HCT116 (cell line): ENCODE measurements at regions not wholly inside any gene's neighbourhood (a gene's known extent, or its start where the extent isn't known, plus 50 kb on each side); places are given as distances from the start of the nearest gene placed in this dataset.

ENCODE experiments used
- ATAC-seq: fragments of 200-7000 bp; cut with Tn5 transposase; 2 replicates; pipeline ENCODE4 v1.9.1; 2020; ENCODE audit warnings: mild to moderate bottlenecking, moderate library complexity
- BruUV-seq: library from RNA; stranded (reverse); fragments of 400-500 nt; replicated peaks from 2 replicates; lab custom pipeline; 2021; lab: Mats Ljungman, UMichigan
- CTCF ChIA-PET: fragments of 300-600 bp; sonication (Branson Sonifier 250); formaldehyde crosslinking; loops from one replicate; lab custom pipeline; 2021; ENCODE audit warnings: antibody characterized with exemption; lab: Charles Lee
- POLR2A ChIA-PET: fragments of 300-600, 350-600 bp; sonication (Branson Sonifier 250); formaldehyde crosslinking; loops from one replicate; lab custom pipeline; 2021; ENCODE audit warnings: antibody characterized with exemption; lab: Charles Lee
- RAD21 ChIA-PET, 2 experiments: fragments of 300-600 bp; sonication (Branson Sonifier 250); formaldehyde crosslinking; loops; one replicate each; lab custom pipeline; 2023; ENCODE audit warnings: low total read pairs in 2 of 2; ENCODE audit not compliant: uncharacterized antibody in 2 of 2, unreplicated experiment in 2 of 2, low non-redundant PET in 1 of 2; lab: Charles Lee
- DNase-seq: peaks from one replicate; pipeline ENCODE4 v3.0.0-alpha.2; 2010; ENCODE audit warnings: low read depth, low spot score
- H2AFZ ChIP-seq: fragments of 200-600 bp; shearing (Covaris generic), sonication (generic); 2 replicates; pipeline ENCODE4 v1.6.1; 2017; ENCODE audit warnings: low read depth, mixed run types, mixed read lengths, antibody characterized with exemption, low read length; ENCODE audit not compliant: poor library complexity, severe bottlenecking
- H3K27ac ChIP-seq: 2 replicates; pipeline ENCODE4 v1.5.1; 2012; ENCODE audit warnings: low read depth, low read length
- H3K27me3 ChIP-seq: fragments of 200-600 bp; sonication (generic); 2 replicates; pipeline ENCODE4 v1.6.1; 2016; ENCODE audit warnings: mixed run types, low read length, mixed read lengths; ENCODE audit not compliant: insufficient read depth
- H3K36me3 ChIP-seq, 2 experiments: fragments of 200-500 bp in 1 of 2; fragments of 200-600 bp in 1 of 2; sonication (Bioruptor generic) in 1 of 2; sonication (generic) in 1 of 2; 2 replicates each; pipeline versions ENCODE4 v1.5.1 to v1.6.1; 2014 to 2016; ENCODE audit warnings: low read length in 2 of 2, inconsistent platforms in 1 of 2, mixed read lengths in 1 of 2, mixed run types in 1 of 2; ENCODE audit not compliant: insufficient read depth in 2 of 2, control insufficient read depth in 1 of 2
- H3K4me1 ChIP-seq, 2 experiments: fragments of 200-600 bp in 1 of 2; sonication (generic) in 1 of 2; 2 replicates each; pipeline versions ENCODE4 v1.5.1 to v1.6.1; 2012 to 2017; ENCODE audit warnings: low read length in 2 of 2, inconsistent platforms in 1 of 2, mild to moderate bottlenecking in 1 of 2, mixed read lengths in 1 of 2, mixed run types in 1 of 2, moderate library complexity in 1 of 2; ENCODE audit not compliant: insufficient read depth in 2 of 2, control insufficient read depth in 1 of 2
- H3K4me2 ChIP-seq: fragments of 200-600 bp; sonication (generic); 2 replicates; pipeline ENCODE4 v1.6.1; 2017; ENCODE audit warnings: mixed run types, low read length, mixed read lengths
- H3K4me3 ChIP-seq, 2 experiments: fragments of 200-600 bp in 1 of 2; sonication (generic) in 1 of 2; replicated peaks in 1 of 2; 2 replicates each; pipeline ENCODE4 v1.5.1; 2011 to 2016; ENCODE audit warnings: low read length in 2 of 2, control low read depth in 1 of 2, low read depth in 1 of 2, mild to moderate bottlenecking in 1 of 2, mixed read lengths in 1 of 2, mixed run types in 1 of 2
- H3K79me2 ChIP-seq: fragments of 200-600 bp; sonication (generic); 2 replicates; pipeline ENCODE4 v1.6.1; 2017; ENCODE audit warnings: mild to moderate bottlenecking, mixed run types, low read length, moderate library complexity, mixed read lengths; ENCODE audit not compliant: insufficient read depth
- H3K9ac ChIP-seq: fragments of 200-600 bp; sonication (generic); 2 replicates; pipeline ENCODE4 v1.6.1; 2016; ENCODE audit warnings: low read length, mixed read lengths
- H3K9me2 ChIP-seq: fragments of 200-600 bp; sonication (generic), shearing (Covaris generic); 2 replicates; pipeline ENCODE4 v1.6.1; 2017; ENCODE audit warnings: mixed run types, mild to moderate bottlenecking, moderate library complexity; ENCODE audit not compliant: insufficient read depth
- H3K9me3 ChIP-seq, 2 experiments: fragments of 200-500 bp in 1 of 2; fragments of 200-600 bp in 1 of 2; sonication (Bioruptor generic) in 1 of 2; sonication (generic) in 1 of 2; 2 replicates each; pipeline ENCODE4 v1.6.1; 2014 to 2017; ENCODE audit warnings: low read length in 2 of 2, mixed read lengths in 2 of 2, inconsistent platforms in 1 of 2, low read depth in 1 of 2, mild to moderate bottlenecking in 1 of 2, mixed run types in 1 of 2, moderate library complexity in 1 of 2; ENCODE audit not compliant: control insufficient read depth in 1 of 2, insufficient read depth in 1 of 2
- H4K20me1 ChIP-seq: fragments of 200-600 bp; sonication (generic), shearing (Covaris generic); 2 replicates; pipeline ENCODE4 v1.6.1; 2017; ENCODE audit warnings: mixed run types, mild to moderate bottlenecking, moderate library complexity; ENCODE audit not compliant: insufficient read depth
- CBX3 ChIP-seq: IDR thresholded peaks from 2 replicates; pipeline ENCODE4 v1.6.1; 2012; ENCODE audit warnings: low read depth
- CEBPB ChIP-seq: IDR thresholded peaks from 2 replicates; pipeline ENCODE4 v1.6.1; 2012; ENCODE audit warnings: low read depth
- ELF1 ChIP-seq: IDR thresholded peaks from 2 replicates; pipeline ENCODE4 v1.6.1; 2012; ENCODE audit warnings: low read depth, borderline replicate concordance
- EZH2 ChIP-seq: fragments of 200-600 bp; sonication (generic); IDR thresholded peaks from 2 replicates; pipeline ENCODE4 v1.6.1; 2017; ENCODE audit warnings: antibody characterized with exemption, mixed run types
- EZH2phosphoT487 ChIP-seq: fragments of 200-600 bp; IDR thresholded peaks from 2 replicates; pipeline ENCODE4 v1.6.1; 2018; ENCODE audit warnings: antibody characterized with exemption, borderline replicate concordance
- JUND ChIP-seq: IDR thresholded peaks from 2 replicates; pipeline ENCODE4 v1.6.1; 2012
- POLR2A ChIP-seq: IDR thresholded peaks from 2 replicates; pipeline ENCODE4 v1.7.0; 2011; ENCODE audit warnings: borderline replicate concordance; ENCODE audit not compliant: insufficient read depth, insufficient read length; ENCODE audit errors: extremely low read depth
- SRF ChIP-seq: IDR thresholded peaks from 2 replicates; pipeline ENCODE4 v1.6.1; 2012; ENCODE audit warnings: low read depth
- TCF7L2 ChIP-seq: IDR thresholded peaks from 2 replicates; pipeline ENCODE4 v1.7.0; 2011; ENCODE audit warnings: borderline replicate concordance, inconsistent platforms; ENCODE audit not compliant: insufficient read depth, insufficient read length; ENCODE audit errors: extremely low read depth
- ZFX ChIP-seq: fragments of 450-650 bp; IDR thresholded peaks from 2 replicates; pipeline ENCODE4 v1.6.1; 2017
- ZNF274 ChIP-seq: fragments of 200-500 bp; sonication (Bioruptor generic); IDR thresholded peaks from 2 replicates; pipeline ENCODE4 v1.6.1; 2014; ENCODE audit warnings: mild to moderate bottlenecking, low read depth, low read length, inconsistent platforms
- intact Hi-C: fragments of 100-400 bp; cut with micrococcal nuclease; formaldehyde crosslinking; loops from 2 replicates; pipeline ENCODE4 v1.10.0; 2022
- TF ChIP-seq, protein P1 (sequence below): IDR thresholded peaks from 2 replicates; pipeline ENCODE4 v1.6.1; 2012; ENCODE audit warnings: low read depth
- TF ChIP-seq, protein P2 (sequence below): IDR thresholded peaks from 2 replicates; pipeline ENCODE4 v1.6.1; 2012
- TF ChIP-seq, protein P3 (sequence below): IDR thresholded peaks from 2 replicates; pipeline ENCODE4 v1.6.1; 2012
- TF ChIP-seq, protein P4 (sequence below): IDR thresholded peaks from 2 replicates; pipeline ENCODE4 v1.6.1; 2011; ENCODE audit warnings: mild to moderate bottlenecking, low read length, moderate library complexity; ENCODE audit not compliant: insufficient replicate concordance; ENCODE audit errors: extremely low read depth

DNA sequence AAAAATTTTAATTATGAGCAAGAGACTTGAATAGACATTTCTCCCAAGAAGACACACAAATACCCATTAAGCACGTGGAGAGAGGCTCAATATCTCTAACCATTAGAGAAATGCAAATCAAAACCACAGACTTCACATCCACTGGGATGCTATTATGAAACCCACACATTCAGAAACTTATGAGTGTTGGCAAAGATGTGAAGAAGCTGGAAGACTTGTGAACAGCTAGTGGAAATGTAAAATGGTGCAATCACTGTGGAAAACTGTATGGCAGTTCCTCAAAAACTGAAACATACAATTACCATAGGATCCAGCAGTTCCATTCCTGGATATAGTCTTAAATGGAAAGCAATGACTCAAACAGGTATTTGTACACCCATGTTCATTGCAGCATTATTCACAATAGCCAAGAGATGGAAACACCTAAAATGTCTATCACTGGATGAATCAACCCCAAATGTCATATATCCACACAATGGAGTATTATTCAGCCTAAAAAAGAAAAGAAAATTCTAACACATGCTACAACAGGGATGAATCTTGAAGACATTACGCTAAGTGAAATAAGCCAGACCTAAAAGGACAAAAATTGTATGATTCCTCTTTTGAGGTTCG, 53.5 kb upstream of the FRMD4A start:
- intact Hi-C loops, result no loop called here
- Histone ChIP-seq H3K36me3 (no peaks in the 10 kb centered on the region), H3K9me3 (no peaks in the 10 kb centered on the region), H3K27me3 (peaks cover 45% of the 10 kb centered on the region), H3K9ac (no peak overlapping the region), H3K27ac (no peak overlapping the region), H2AFZ (no peak overlapping the region), H3K79me2 (no peaks in the 10 kb centered on the region), H3K4me3 (no peak overlapping the region), H3K9me2 (no peaks in the 10 kb centered on the region), H3K4me1 (no peaks in the 10 kb centered on the region), H4K20me1 (no peaks in the 10 kb centered on the region), H3K4me2 (no peak overlapping the region)
- no peak for ATAC-seq
- ChIA-PET CTCF (no interaction called here), POLR2A (no interaction called here), RAD21 (no interaction called here)
- no TSS peak for BruUV-seq
- no peak for DNase-seq
- TF ChIP-seq TCF7L2 (no peak), CBX3 (no peak), ZFX (no peak), ZNF274 (no peak), CEBPB (no peak), JUND (no peak), POLR2A (no peak), ELF1 (no peak), EZH2phosphoT487 (no peak), SRF (no peak)

DNA sequence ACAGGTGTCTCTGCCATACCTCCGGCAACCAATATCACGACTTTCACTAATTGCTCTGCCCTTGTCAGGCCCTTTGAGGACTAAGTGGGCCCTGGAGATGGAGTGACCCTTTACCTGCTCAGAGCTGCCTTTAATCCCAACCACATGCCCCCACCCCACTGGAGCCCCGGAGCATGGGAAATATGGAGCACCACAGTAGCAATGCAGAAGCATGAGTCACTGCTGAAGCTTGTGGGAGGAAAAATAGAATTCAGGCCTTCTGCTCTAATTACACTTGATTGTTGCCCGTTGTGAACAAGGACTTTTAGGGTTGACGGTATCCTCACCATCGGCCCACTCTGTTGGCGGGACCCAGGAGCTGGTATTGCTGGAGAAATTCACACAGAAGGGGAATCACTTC, 52.5 kb upstream of the FRMD4A start:
- Histone ChIP-seq H3K4me3 (no peak overlapping the region), H3K9ac (no peak overlapping the region), H3K36me3 (no peaks in the 10 kb centered on the region), H4K20me1 (no peaks in the 10 kb centered on the region), H3K4me2 (no peak overlapping the region), H3K27ac (no peak overlapping the region), H3K79me2 (no peaks in the 10 kb centered on the region), H3K9me2 (no peaks in the 10 kb centered on the region), H3K9me3 (no peaks in the 10 kb centered on the region), H3K4me1 (no peaks in the 10 kb centered on the region), H3K27me3 (peaks cover 54% of the 10 kb centered on the region), H2AFZ (no peak overlapping the region)
- intact Hi-C loops, result no loop called here
- BruUV-seq, result no TSS peak
- POLR2A ChIA-PET, result no interaction called here
- no peak for ATAC-seq
- RAD21 ChIA-PET, result no interaction called here
- DNase-seq, result no peak
- CTCF ChIA-PET, result no interaction called here
- TF ChIP-seq TCF7L2, result no peak
- no peak for TF ChIP-seq EZH2phosphoT487
- no peak for TF ChIP-seq ZNF274
- TF ChIP-seq EZH2, result no peak
- no peak for TF ChIP-seq SRF
- TF ChIP-seq, protein P1, sequence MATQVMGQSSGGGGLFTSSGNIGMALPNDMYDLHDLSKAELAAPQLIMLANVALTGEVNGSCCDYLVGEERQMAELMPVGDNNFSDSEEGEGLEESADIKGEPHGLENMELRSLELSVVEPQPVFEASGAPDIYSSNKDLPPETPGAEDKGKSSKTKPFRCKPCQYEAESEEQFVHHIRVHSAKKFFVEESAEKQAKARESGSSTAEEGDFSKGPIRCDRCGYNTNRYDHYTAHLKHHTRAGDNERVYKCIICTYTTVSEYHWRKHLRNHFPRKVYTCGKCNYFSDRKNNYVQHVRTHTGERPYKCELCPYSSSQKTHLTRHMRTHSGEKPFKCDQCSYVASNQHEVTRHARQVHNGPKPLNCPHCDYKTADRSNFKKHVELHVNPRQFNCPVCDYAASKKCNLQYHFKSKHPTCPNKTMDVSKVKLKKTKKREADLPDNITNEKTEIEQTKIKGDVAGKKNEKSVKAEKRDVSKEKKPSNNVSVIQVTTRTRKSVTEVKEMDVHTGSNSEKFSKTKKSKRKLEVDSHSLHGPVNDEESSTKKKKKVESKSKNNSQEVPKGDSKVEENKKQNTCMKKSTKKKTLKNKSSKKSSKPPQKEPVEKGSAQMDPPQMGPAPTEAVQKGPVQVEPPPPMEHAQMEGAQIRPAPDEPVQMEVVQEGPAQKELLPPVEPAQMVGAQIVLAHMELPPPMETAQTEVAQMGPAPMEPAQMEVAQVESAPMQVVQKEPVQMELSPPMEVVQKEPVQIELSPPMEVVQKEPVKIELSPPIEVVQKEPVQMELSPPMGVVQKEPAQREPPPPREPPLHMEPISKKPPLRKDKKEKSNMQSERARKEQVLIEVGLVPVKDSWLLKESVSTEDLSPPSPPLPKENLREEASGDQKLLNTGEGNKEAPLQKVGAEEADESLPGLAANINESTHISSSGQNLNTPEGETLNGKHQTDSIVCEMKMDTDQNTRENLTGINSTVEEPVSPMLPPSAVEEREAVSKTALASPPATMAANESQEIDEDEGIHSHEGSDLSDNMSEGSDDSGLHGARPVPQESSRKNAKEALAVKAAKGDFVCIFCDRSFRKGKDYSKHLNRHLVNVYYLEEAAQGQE, result no peak
- TF ChIP-seq, protein P2, sequence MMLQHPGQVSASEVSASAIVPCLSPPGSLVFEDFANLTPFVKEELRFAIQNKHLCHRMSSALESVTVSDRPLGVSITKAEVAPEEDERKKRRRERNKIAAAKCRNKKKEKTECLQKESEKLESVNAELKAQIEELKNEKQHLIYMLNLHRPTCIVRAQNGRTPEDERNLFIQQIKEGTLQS, result no peak
- TF ChIP-seq JUND, result no peak
- TF ChIP-seq, protein P3, sequence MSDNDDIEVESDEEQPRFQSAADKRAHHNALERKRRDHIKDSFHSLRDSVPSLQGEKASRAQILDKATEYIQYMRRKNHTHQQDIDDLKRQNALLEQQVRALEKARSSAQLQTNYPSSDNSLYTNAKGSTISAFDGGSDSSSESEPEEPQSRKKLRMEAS, result no peak
- TF ChIP-seq, protein P4, sequence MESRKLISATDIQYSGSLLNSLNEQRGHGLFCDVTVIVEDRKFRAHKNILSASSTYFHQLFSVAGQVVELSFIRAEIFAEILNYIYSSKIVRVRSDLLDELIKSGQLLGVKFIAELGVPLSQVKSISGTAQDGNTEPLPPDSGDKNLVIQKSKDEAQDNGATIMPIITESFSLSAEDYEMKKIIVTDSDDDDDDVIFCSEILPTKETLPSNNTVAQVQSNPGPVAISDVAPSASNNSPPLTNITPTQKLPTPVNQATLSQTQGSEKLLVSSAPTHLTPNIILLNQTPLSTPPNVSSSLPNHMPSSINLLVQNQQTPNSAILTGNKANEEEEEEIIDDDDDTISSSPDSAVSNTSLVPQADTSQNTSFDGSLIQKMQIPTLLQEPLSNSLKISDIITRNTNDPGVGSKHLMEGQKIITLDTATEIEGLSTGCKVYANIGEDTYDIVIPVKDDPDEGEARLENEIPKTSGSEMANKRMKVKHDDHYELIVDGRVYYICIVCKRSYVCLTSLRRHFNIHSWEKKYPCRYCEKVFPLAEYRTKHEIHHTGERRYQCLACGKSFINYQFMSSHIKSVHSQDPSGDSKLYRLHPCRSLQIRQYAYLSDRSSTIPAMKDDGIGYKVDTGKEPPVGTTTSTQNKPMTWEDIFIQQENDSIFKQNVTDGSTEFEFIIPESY, result no peak
